AG04450 (cell line): ENCODE measurements at regions not wholly inside any gene's neighbourhood (a gene's known extent, or its start where the extent isn't known, plus 50 kb on each side); places are given as distances from the start of the nearest gene placed in this dataset.

Experiments
- CTCF ChIA-PET: fragments of 300-600, 350-600 bp; formaldehyde crosslinking; extraction: SDS; loops from one replicate; lab custom pipeline; 2022; ENCODE audit warnings: antibody characterized with exemption, inconsistent platforms; lab: Charles Lee
- POLR2A ChIA-PET: fragments of 350-600 bp; formaldehyde crosslinking; extraction: SDS; loops from one replicate; lab custom pipeline; 2021; ENCODE audit warnings: antibody characterized with exemption, inconsistent platforms; lab: Yijun Ruan, JAX
- DNase-seq: peaks from one replicate; pipeline ENCODE4 v3.0.0-alpha.2; 2011; ENCODE audit warnings: low read depth, low spot score
- H3K27ac ChIP-seq: one replicate; pipeline ENCODE4 v1.5.1; 2012; ENCODE audit warnings: low read depth, low read length, control low read depth
- H3K27me3 ChIP-seq: one replicate; pipeline ENCODE4 v1.6.0; 2012; ENCODE audit warnings: low read length; ENCODE audit not compliant: control insufficient read depth, insufficient read depth
- H3K4me3 ChIP-seq: 2 replicates; pipeline ENCODE4 v1.5.1; 2011; ENCODE audit warnings: mild to moderate bottlenecking, low read depth, low read length, control low read depth
- H3K9me3 ChIP-seq: 2 replicates; pipeline ENCODE4 v1.5.1; 2012; ENCODE audit warnings: low read length; ENCODE audit not compliant: control insufficient read depth, insufficient read depth
- TF ChIP-seq, protein P1 (sequence below): IDR thresholded peaks from 2 replicates; pipeline ENCODE4 v1.5.1; 2011; ENCODE audit warnings: low read depth, low read length, control low read depth, inconsistent platforms

DNA sequence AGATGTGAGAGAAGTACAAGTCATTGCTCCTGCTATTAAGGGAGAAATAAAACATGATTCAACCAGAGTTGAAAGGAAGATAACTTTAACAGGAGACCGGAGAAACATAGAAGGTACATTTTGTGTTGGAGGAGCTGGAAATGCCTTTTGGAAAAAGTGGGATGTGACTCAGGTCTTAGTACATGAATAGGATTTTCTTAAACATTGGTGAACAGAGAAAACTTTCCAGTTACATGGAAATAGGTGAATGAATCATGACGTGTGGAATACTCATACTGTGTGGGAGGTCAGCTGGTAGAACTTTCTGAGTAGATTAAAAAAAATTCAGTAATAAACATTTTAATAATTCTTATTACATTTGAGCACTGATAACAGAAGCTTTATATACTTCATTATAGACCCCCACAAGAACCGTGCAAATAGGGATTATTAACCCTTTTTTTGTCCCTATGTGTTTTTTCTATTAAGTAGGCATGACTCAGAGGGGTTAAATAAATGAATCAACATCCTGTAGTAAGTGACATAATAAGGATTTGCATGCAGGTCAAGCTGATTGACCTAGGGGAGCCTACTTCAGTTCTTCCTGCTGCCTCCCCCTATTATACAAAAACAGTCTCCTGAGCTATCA, 710.5 kb downstream of the NOVA1 start:
- no peak for DNase-seq
- no peak overlapping the region for H3K27ac ChIP-seq
- H3K4me3 ChIP-seq = no peak overlapping the region
- no peaks in the 10 kb centered on the region for H3K27me3 ChIP-seq
- TF ChIP-seq, protein P1, sequence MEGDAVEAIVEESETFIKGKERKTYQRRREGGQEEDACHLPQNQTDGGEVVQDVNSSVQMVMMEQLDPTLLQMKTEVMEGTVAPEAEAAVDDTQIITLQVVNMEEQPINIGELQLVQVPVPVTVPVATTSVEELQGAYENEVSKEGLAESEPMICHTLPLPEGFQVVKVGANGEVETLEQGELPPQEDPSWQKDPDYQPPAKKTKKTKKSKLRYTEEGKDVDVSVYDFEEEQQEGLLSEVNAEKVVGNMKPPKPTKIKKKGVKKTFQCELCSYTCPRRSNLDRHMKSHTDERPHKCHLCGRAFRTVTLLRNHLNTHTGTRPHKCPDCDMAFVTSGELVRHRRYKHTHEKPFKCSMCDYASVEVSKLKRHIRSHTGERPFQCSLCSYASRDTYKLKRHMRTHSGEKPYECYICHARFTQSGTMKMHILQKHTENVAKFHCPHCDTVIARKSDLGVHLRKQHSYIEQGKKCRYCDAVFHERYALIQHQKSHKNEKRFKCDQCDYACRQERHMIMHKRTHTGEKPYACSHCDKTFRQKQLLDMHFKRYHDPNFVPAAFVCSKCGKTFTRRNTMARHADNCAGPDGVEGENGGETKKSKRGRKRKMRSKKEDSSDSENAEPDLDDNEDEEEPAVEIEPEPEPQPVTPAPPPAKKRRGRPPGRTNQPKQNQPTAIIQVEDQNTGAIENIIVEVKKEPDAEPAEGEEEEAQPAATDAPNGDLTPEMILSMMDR = no peak
- ChIA-PET POLR2A (no interaction called here), CTCF (no interaction called here)
- H3K9me3 ChIP-seq = peaks cover 4% of the 10 kb centered on the region; the same call in 1 of the 2 replicates

DNA sequence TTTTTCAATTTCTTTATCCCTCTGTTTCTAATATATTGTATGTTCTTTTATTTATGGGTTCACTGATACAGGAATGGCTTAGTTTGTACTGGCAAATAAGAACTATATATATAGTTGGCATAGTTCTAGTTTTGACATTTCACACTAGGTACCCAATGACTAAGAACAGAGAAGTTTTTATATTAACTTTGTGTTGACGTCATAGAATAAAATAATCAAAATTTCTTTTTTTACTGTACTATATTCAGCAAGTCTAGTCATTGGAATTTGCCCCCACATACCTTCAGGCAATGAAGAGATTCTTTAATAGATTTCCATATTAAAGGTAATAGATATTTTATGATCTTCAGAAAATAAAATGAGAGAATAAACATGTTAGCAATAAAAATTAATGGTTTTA, 713.2 kb downstream of the NOVA1 start:
- DNase-seq = no peak
- no peak overlapping the region for H3K4me3 ChIP-seq
- no peaks in the 10 kb centered on the region for H3K27me3 ChIP-seq
- no peaks in the 10 kb centered on the region for H3K9me3 ChIP-seq
- POLR2A ChIA-PET = no interaction called here
- TF ChIP-seq, protein P1 = no peak
- CTCF ChIA-PET = no interaction called here
- no peak overlapping the region for H3K27ac ChIP-seq

- Histone ChIP-seq H3K27ac (no peak overlapping the region), H3K4me3 (no peak overlapping the region), H3K27me3 (no peaks in the 10 kb centered on the region), H3K9me3 (no peaks in the 10 kb centered on the region)
- DNase-seq = no peak
- TF ChIP-seq, protein P1 = no peak
- ChIA-PET POLR2A (no interaction called here), CTCF (no interaction called here)
Measured at GRCh38 chr14:25882899-25883298, 714.9 kb downstream of the NOVA1 start.

- Histone ChIP-seq H3K27me3 (no peaks in the 10 kb centered on the region), H3K4me3 (no peak overlapping the region), H3K9me3 (peaks cover 3% of the 10 kb centered on the region; the same call in 1 of the 2 replicates), H3K27ac (no peak overlapping the region)
- TF ChIP-seq, protein P1 = no peak
- CTCF ChIA-PET = no interaction called here
- POLR2A ChIA-PET = no interaction called here
- no peak for DNase-seq
Measured at GRCh38 chr14:25875475-25875874, 722.4 kb downstream of the NOVA1 start.

GRCh38 chr14:25869854-25870253, 728.0 kb downstream of the NOVA1 start:
- Histone ChIP-seq H3K27ac (no peak overlapping the region), H3K9me3 (peaks cover 3% of the 10 kb centered on the region; the same call in 1 of the 2 replicates), H3K4me3 (no peak overlapping the region), H3K27me3 (no peaks in the 10 kb centered on the region)
- CTCF ChIA-PET = no interaction called here
- POLR2A ChIA-PET = no interaction called here
- DNase-seq = no peak
- TF ChIP-seq, protein P1 = no peak
